HCT116 (cell line): ENCODE measurements at regions not wholly inside any gene's neighbourhood (a gene's known extent, or its start where the extent isn't known, plus 50 kb on each side); places are given as distances from the start of the nearest gene placed in this dataset.

Experiments
- ATAC-seq: fragments of 200-7000 bp; cut with Tn5 transposase; 2 replicates; pipeline ENCODE4 v1.9.1; 2020; ENCODE audit warnings: mild to moderate bottlenecking, moderate library complexity
- BruUV-seq: library from RNA; stranded (reverse); fragments of 400-500 nt; replicated peaks from 2 replicates; lab custom pipeline; 2021; lab: Mats Ljungman, UMichigan
- CTCF ChIA-PET: fragments of 300-600 bp; sonication (Branson Sonifier 250); formaldehyde crosslinking; loops from one replicate; lab custom pipeline; 2021; ENCODE audit warnings: antibody characterized with exemption; lab: Charles Lee
- POLR2A ChIA-PET: fragments of 300-600, 350-600 bp; sonication (Branson Sonifier 250); formaldehyde crosslinking; loops from one replicate; lab custom pipeline; 2021; ENCODE audit warnings: antibody characterized with exemption; lab: Charles Lee
- RAD21 ChIA-PET, 2 experiments: fragments of 300-600 bp; sonication (Branson Sonifier 250); formaldehyde crosslinking; loops; one replicate each; lab custom pipeline; 2023; ENCODE audit warnings: low total read pairs in 2 of 2; ENCODE audit not compliant: uncharacterized antibody in 2 of 2, unreplicated experiment in 2 of 2, low non-redundant PET in 1 of 2; lab: Charles Lee
- DNase-seq: peaks from one replicate; pipeline ENCODE4 v3.0.0-alpha.2; 2010; ENCODE audit warnings: low read depth, low spot score
- H2AFZ ChIP-seq: fragments of 200-600 bp; shearing (Covaris generic), sonication (generic); 2 replicates; pipeline ENCODE4 v1.6.1; 2017; ENCODE audit warnings: low read depth, mixed run types, mixed read lengths, antibody characterized with exemption, low read length; ENCODE audit not compliant: poor library complexity, severe bottlenecking
- H3K27ac ChIP-seq: 2 replicates; pipeline ENCODE4 v1.5.1; 2012; ENCODE audit warnings: low read depth, low read length
- H3K27me3 ChIP-seq: fragments of 200-600 bp; sonication (generic); 2 replicates; pipeline ENCODE4 v1.6.1; 2016; ENCODE audit warnings: mixed run types, low read length, mixed read lengths; ENCODE audit not compliant: insufficient read depth
- H3K36me3 ChIP-seq, 2 experiments: fragments of 200-500 bp in 1 of 2; fragments of 200-600 bp in 1 of 2; sonication (Bioruptor generic) in 1 of 2; sonication (generic) in 1 of 2; 2 replicates each; pipeline versions ENCODE4 v1.5.1 to v1.6.1; 2014 to 2016; ENCODE audit warnings: low read length in 2 of 2, inconsistent platforms in 1 of 2, mixed read lengths in 1 of 2, mixed run types in 1 of 2; ENCODE audit not compliant: insufficient read depth in 2 of 2, control insufficient read depth in 1 of 2
- H3K4me1 ChIP-seq, 2 experiments: fragments of 200-600 bp in 1 of 2; sonication (generic) in 1 of 2; 2 replicates each; pipeline versions ENCODE4 v1.5.1 to v1.6.1; 2012 to 2017; ENCODE audit warnings: low read length in 2 of 2, inconsistent platforms in 1 of 2, mild to moderate bottlenecking in 1 of 2, mixed read lengths in 1 of 2, mixed run types in 1 of 2, moderate library complexity in 1 of 2; ENCODE audit not compliant: insufficient read depth in 2 of 2, control insufficient read depth in 1 of 2
- H3K4me2 ChIP-seq: fragments of 200-600 bp; sonication (generic); 2 replicates; pipeline ENCODE4 v1.6.1; 2017; ENCODE audit warnings: mixed run types, low read length, mixed read lengths
- H3K4me3 ChIP-seq, 2 experiments: fragments of 200-600 bp in 1 of 2; sonication (generic) in 1 of 2; replicated peaks in 1 of 2; 2 replicates each; pipeline ENCODE4 v1.5.1; 2011 to 2016; ENCODE audit warnings: low read length in 2 of 2, control low read depth in 1 of 2, low read depth in 1 of 2, mild to moderate bottlenecking in 1 of 2, mixed read lengths in 1 of 2, mixed run types in 1 of 2
- H3K79me2 ChIP-seq: fragments of 200-600 bp; sonication (generic); 2 replicates; pipeline ENCODE4 v1.6.1; 2017; ENCODE audit warnings: mild to moderate bottlenecking, mixed run types, low read length, moderate library complexity, mixed read lengths; ENCODE audit not compliant: insufficient read depth
- H3K9ac ChIP-seq: fragments of 200-600 bp; sonication (generic); 2 replicates; pipeline ENCODE4 v1.6.1; 2016; ENCODE audit warnings: low read length, mixed read lengths
- H3K9me2 ChIP-seq: fragments of 200-600 bp; sonication (generic), shearing (Covaris generic); 2 replicates; pipeline ENCODE4 v1.6.1; 2017; ENCODE audit warnings: mixed run types, mild to moderate bottlenecking, moderate library complexity; ENCODE audit not compliant: insufficient read depth
- H3K9me3 ChIP-seq, 2 experiments: fragments of 200-500 bp in 1 of 2; fragments of 200-600 bp in 1 of 2; sonication (Bioruptor generic) in 1 of 2; sonication (generic) in 1 of 2; 2 replicates each; pipeline ENCODE4 v1.6.1; 2014 to 2017; ENCODE audit warnings: low read length in 2 of 2, mixed read lengths in 2 of 2, inconsistent platforms in 1 of 2, low read depth in 1 of 2, mild to moderate bottlenecking in 1 of 2, mixed run types in 1 of 2, moderate library complexity in 1 of 2; ENCODE audit not compliant: control insufficient read depth in 1 of 2, insufficient read depth in 1 of 2
- H4K20me1 ChIP-seq: fragments of 200-600 bp; sonication (generic), shearing (Covaris generic); 2 replicates; pipeline ENCODE4 v1.6.1; 2017; ENCODE audit warnings: mixed run types, mild to moderate bottlenecking, moderate library complexity; ENCODE audit not compliant: insufficient read depth
- CBX3 ChIP-seq: IDR thresholded peaks from 2 replicates; pipeline ENCODE4 v1.6.1; 2012; ENCODE audit warnings: low read depth
- EGR1 ChIP-seq: IDR thresholded peaks from 2 replicates; pipeline ENCODE4 v1.6.1; 2012; ENCODE audit warnings: low read depth
- ELF1 ChIP-seq: IDR thresholded peaks from 2 replicates; pipeline ENCODE4 v1.6.1; 2012; ENCODE audit warnings: low read depth, borderline replicate concordance
- EZH2 ChIP-seq: fragments of 200-600 bp; sonication (generic); IDR thresholded peaks from 2 replicates; pipeline ENCODE4 v1.6.1; 2017; ENCODE audit warnings: antibody characterized with exemption, mixed run types
- EZH2phosphoT487 ChIP-seq: fragments of 200-600 bp; IDR thresholded peaks from 2 replicates; pipeline ENCODE4 v1.6.1; 2018; ENCODE audit warnings: antibody characterized with exemption, borderline replicate concordance
- FOSL1 ChIP-seq: IDR thresholded peaks from 2 replicates; pipeline ENCODE4 v1.6.1; 2012; ENCODE audit warnings: low read depth
- JUND ChIP-seq: IDR thresholded peaks from 2 replicates; pipeline ENCODE4 v1.6.1; 2012
- POLR2A ChIP-seq: IDR thresholded peaks from 2 replicates; pipeline ENCODE4 v1.7.0; 2011; ENCODE audit warnings: borderline replicate concordance; ENCODE audit not compliant: insufficient read depth, insufficient read length; ENCODE audit errors: extremely low read depth
- POLR2AphosphoS5 ChIP-seq: IDR thresholded peaks from 2 replicates; pipeline ENCODE4 v1.6.1; 2011; ENCODE audit warnings: mild to moderate bottlenecking, low read depth, low read length, moderate library complexity
- RAD21 ChIP-seq: IDR thresholded peaks from 2 replicates; pipeline ENCODE4 v1.6.1; 2012; ENCODE audit warnings: low read depth, mild to moderate bottlenecking
- SIN3A ChIP-seq: IDR thresholded peaks from 2 replicates; pipeline ENCODE4 v1.6.1; 2012; ENCODE audit warnings: low read depth
- SP1 ChIP-seq: IDR thresholded peaks from 2 replicates; pipeline ENCODE4 v1.6.1; 2012; ENCODE audit warnings: low read depth
- SRF ChIP-seq: IDR thresholded peaks from 2 replicates; pipeline ENCODE4 v1.6.1; 2012; ENCODE audit warnings: low read depth
- TCF7L2 ChIP-seq: IDR thresholded peaks from 2 replicates; pipeline ENCODE4 v1.7.0; 2011; ENCODE audit warnings: borderline replicate concordance, inconsistent platforms; ENCODE audit not compliant: insufficient read depth, insufficient read length; ENCODE audit errors: extremely low read depth
- ZFX ChIP-seq: fragments of 450-650 bp; IDR thresholded peaks from 2 replicates; pipeline ENCODE4 v1.6.1; 2017
- ZNF274 ChIP-seq: fragments of 200-500 bp; sonication (Bioruptor generic); IDR thresholded peaks from 2 replicates; pipeline ENCODE4 v1.6.1; 2014; ENCODE audit warnings: mild to moderate bottlenecking, low read depth, low read length, inconsistent platforms
- intact Hi-C: fragments of 100-400 bp; cut with micrococcal nuclease; formaldehyde crosslinking; loops from 2 replicates; pipeline ENCODE4 v1.10.0; 2022
- TF ChIP-seq, protein P1 (sequence below): IDR thresholded peaks from 2 replicates; pipeline ENCODE4 v1.6.1; 2012
- TF ChIP-seq, protein P2 (sequence below): IDR thresholded peaks from 2 replicates; pipeline ENCODE4 v1.6.1; 2011; ENCODE audit warnings: mild to moderate bottlenecking, low read length, moderate library complexity; ENCODE audit not compliant: insufficient replicate concordance; ENCODE audit errors: extremely low read depth
- TF ChIP-seq, protein P3 (sequence below): IDR thresholded peaks from 2 replicates; pipeline ENCODE4 v1.6.1; 2012; ENCODE audit warnings: low read depth
- TF ChIP-seq, protein P4 (sequence below): IDR thresholded peaks from 2 replicates; pipeline ENCODE4 v1.6.1; 2012

GRCh38 chr6:30005482-30005881 is 55.6 kb upstream of the POLR1H start:
- no peak for DNase-seq
- no peaks in the 10 kb centered on the region for H3K79me2 ChIP-seq
- H2AFZ ChIP-seq, result no peak overlapping the region
- H3K9me3 ChIP-seq, result no peaks in the 10 kb centered on the region
- no TSS peak for BruUV-seq
- H3K36me3 ChIP-seq, result no peaks in the 10 kb centered on the region
- RAD21 ChIA-PET, result no interaction called here
- no peaks in the 10 kb centered on the region for H3K27me3 ChIP-seq
- TF ChIP-seq, protein P1, sequence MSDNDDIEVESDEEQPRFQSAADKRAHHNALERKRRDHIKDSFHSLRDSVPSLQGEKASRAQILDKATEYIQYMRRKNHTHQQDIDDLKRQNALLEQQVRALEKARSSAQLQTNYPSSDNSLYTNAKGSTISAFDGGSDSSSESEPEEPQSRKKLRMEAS, result no peak
- no peak for TF ChIP-seq SRF
- TF ChIP-seq EGR1, result no peak
- no peak for TF ChIP-seq ELF1
- TF ChIP-seq EZH2phosphoT487, result no peak
- TF ChIP-seq, protein P2, sequence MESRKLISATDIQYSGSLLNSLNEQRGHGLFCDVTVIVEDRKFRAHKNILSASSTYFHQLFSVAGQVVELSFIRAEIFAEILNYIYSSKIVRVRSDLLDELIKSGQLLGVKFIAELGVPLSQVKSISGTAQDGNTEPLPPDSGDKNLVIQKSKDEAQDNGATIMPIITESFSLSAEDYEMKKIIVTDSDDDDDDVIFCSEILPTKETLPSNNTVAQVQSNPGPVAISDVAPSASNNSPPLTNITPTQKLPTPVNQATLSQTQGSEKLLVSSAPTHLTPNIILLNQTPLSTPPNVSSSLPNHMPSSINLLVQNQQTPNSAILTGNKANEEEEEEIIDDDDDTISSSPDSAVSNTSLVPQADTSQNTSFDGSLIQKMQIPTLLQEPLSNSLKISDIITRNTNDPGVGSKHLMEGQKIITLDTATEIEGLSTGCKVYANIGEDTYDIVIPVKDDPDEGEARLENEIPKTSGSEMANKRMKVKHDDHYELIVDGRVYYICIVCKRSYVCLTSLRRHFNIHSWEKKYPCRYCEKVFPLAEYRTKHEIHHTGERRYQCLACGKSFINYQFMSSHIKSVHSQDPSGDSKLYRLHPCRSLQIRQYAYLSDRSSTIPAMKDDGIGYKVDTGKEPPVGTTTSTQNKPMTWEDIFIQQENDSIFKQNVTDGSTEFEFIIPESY, result no peak
- no peak for TF ChIP-seq RAD21
- TF ChIP-seq SIN3A, result no peak
- no peak for TF ChIP-seq TCF7L2
- TF ChIP-seq JUND, result no peak
- no peak for TF ChIP-seq POLR2AphosphoS5
- TF ChIP-seq FOSL1, result no peak
- TF ChIP-seq ZFX, result no peak
- TF ChIP-seq, protein P3, sequence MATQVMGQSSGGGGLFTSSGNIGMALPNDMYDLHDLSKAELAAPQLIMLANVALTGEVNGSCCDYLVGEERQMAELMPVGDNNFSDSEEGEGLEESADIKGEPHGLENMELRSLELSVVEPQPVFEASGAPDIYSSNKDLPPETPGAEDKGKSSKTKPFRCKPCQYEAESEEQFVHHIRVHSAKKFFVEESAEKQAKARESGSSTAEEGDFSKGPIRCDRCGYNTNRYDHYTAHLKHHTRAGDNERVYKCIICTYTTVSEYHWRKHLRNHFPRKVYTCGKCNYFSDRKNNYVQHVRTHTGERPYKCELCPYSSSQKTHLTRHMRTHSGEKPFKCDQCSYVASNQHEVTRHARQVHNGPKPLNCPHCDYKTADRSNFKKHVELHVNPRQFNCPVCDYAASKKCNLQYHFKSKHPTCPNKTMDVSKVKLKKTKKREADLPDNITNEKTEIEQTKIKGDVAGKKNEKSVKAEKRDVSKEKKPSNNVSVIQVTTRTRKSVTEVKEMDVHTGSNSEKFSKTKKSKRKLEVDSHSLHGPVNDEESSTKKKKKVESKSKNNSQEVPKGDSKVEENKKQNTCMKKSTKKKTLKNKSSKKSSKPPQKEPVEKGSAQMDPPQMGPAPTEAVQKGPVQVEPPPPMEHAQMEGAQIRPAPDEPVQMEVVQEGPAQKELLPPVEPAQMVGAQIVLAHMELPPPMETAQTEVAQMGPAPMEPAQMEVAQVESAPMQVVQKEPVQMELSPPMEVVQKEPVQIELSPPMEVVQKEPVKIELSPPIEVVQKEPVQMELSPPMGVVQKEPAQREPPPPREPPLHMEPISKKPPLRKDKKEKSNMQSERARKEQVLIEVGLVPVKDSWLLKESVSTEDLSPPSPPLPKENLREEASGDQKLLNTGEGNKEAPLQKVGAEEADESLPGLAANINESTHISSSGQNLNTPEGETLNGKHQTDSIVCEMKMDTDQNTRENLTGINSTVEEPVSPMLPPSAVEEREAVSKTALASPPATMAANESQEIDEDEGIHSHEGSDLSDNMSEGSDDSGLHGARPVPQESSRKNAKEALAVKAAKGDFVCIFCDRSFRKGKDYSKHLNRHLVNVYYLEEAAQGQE, result no peak
- TF ChIP-seq, protein P4, sequence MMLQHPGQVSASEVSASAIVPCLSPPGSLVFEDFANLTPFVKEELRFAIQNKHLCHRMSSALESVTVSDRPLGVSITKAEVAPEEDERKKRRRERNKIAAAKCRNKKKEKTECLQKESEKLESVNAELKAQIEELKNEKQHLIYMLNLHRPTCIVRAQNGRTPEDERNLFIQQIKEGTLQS, result no peak
- no peak for TF ChIP-seq EZH2
- no peak for TF ChIP-seq SP1
- no peak for TF ChIP-seq POLR2A
- TF ChIP-seq CBX3, result no peak
- TF ChIP-seq ZNF274, result no peak
- TF ChIP-seq, all 23 proteins: peak for 0
- Histone ChIP-seq H3K4me1 (peaks cover 0 to 5% of the 10 kb centered on the region in 2 experiments; a peak in 1 of 4 replicates), H3K9ac (no peak overlapping the region), H3K27ac (no peak overlapping the region), H3K9me2 (no peaks in the 10 kb centered on the region), H3K4me2 (no peak overlapping the region), H4K20me1 (no peaks in the 10 kb centered on the region), H3K4me3 (no peak overlapping the region)
- ATAC-seq, result no peak
- ChIA-PET CTCF (no interaction called here), POLR2A (no interaction called here)
- intact Hi-C loops, result no loop called here
